Endothelial cell of umbilical vein (primary cell): ENCODE measurements at regions not wholly inside any gene's neighbourhood (a gene's known extent, or its start where the extent isn't known, plus 50 kb on each side); places are given as distances from the start of the nearest gene placed in this dataset.

Source experiments
- BruUV-seq: library from RNA; stranded (reverse); fragments of 400-500 nt; replicated peaks from 2 replicates; lab custom pipeline; 2021; lab: Mats Ljungman, UMichigan
- CTCF ChIA-PET: fragments of 300-600, 350-600 bp; sonication (Branson Sonifier 250); formaldehyde crosslinking; loops from one replicate; lab custom pipeline; 2021; ENCODE audit warnings: antibody characterized with exemption, inconsistent platforms; lab: Charles Lee
- POLR2A ChIA-PET: fragments of 300-600, 350-600 bp; sonication (Branson Sonifier 250); formaldehyde crosslinking; loops from one replicate; lab custom pipeline; 2021; ENCODE audit warnings: antibody characterized with exemption, inconsistent platforms; lab: Charles Lee
- DNase-seq: peaks from one replicate; pipeline ENCODE4 v3.0.0-alpha.2; 2011; ENCODE audit warnings: low read depth, low spot score
- FAIRE-seq: peaks from 2 replicates; lab custom pipeline; 2011; peaks lifted over from hg19 to GRCh38; lab: Jason Lieb, UNC
- H2AFZ ChIP-seq: 2 replicates; pipeline ENCODE4 v1.6.0; 2012; ENCODE audit warnings: low read depth, low read length, control low read depth, inconsistent platforms
- H3K27ac ChIP-seq: 2 replicates; pipeline ENCODE4 v1.5.1; 2011; ENCODE audit warnings: low read depth, mild to moderate bottlenecking, control low read depth, low read length, moderate library complexity; ENCODE audit not compliant: insufficient read depth
- H3K27me3 ChIP-seq, 2 experiments: 2 replicates each; pipeline versions ENCODE4 v1.6.0 to v1.6.1; 2011; ENCODE audit warnings: low read length in 2 of 2, mixed read lengths in 1 of 2; ENCODE audit not compliant: control insufficient read depth in 2 of 2, insufficient read depth in 2 of 2
- H3K36me3 ChIP-seq, 2 experiments: 2 replicates in 1 of 2; 3 replicates in 1 of 2; pipeline ENCODE4 v1.5.1; 2011; ENCODE audit warnings: low read length in 2 of 2, mild to moderate bottlenecking in 1 of 2, moderate library complexity in 1 of 2; ENCODE audit not compliant: control insufficient read depth in 2 of 2, insufficient read depth in 2 of 2; ENCODE audit errors: extremely low read depth in 1 of 2
- H3K4me1 ChIP-seq: 3 replicates; pipeline ENCODE4 v1.5.1; 2011; ENCODE audit warnings: mild to moderate bottlenecking, low read length; ENCODE audit not compliant: control insufficient read depth, insufficient read depth; ENCODE audit errors: extremely low read depth
- H3K4me2 ChIP-seq: 2 replicates; pipeline ENCODE4 v1.6.1; 2011; ENCODE audit warnings: low read length, control low read depth, mixed read lengths; ENCODE audit not compliant: insufficient read depth
- H3K4me3 ChIP-seq, 3 experiments: fragments of 200-600 bp in 1 of 3; sonication (generic), shearing (Covaris generic) in 1 of 3; replicated peaks in 1 of 3; 2 replicates each; pipeline ENCODE4 v1.5.1; 2011 to 2016; ENCODE audit warnings: control low read depth in 3 of 3, low read length in 3 of 3, mild to moderate bottlenecking in 2 of 3, inconsistent platforms in 1 of 3, low read depth in 1 of 3, moderate library complexity in 1 of 3; ENCODE audit not compliant: insufficient read depth in 1 of 3
- H3K79me2 ChIP-seq: 2 replicates; pipeline ENCODE4 v1.6.0; 2012; ENCODE audit warnings: low read length, inconsistent platforms; ENCODE audit not compliant: control insufficient read depth, insufficient read depth
- H3K9ac ChIP-seq: replicated peaks from 2 replicates; pipeline ENCODE3; 2011; ENCODE audit warnings: low read length, control low read depth; ENCODE audit not compliant: insufficient read depth; ENCODE audit errors: extremely low read depth
- H3K9me1 ChIP-seq: replicated peaks from 3 replicates; pipeline ENCODE4 v1.6.0; 2011; ENCODE audit warnings: mild to moderate bottlenecking, low read length; ENCODE audit not compliant: control insufficient read depth, insufficient read depth; ENCODE audit errors: extremely low read depth
- H3K9me3 ChIP-seq: replicated peaks from 2 replicates; pipeline ENCODE4 v1.5.1; 2012; ENCODE audit warnings: low read length, inconsistent platforms; ENCODE audit not compliant: control insufficient read depth, insufficient read depth
- H4K20me1 ChIP-seq: replicated peaks from 2 replicates; pipeline ENCODE3; 2011; ENCODE audit warnings: mild to moderate bottlenecking, low read length; ENCODE audit not compliant: control insufficient read depth, insufficient read depth; ENCODE audit errors: extremely low read depth
- EZH2 ChIP-seq: IDR thresholded peaks from 2 replicates; pipeline ENCODE4 v1.6.1; 2012; ENCODE audit warnings: borderline replicate concordance, low read depth, mild to moderate bottlenecking, moderate library complexity, low read length, inconsistent platforms; ENCODE audit not compliant: severe bottlenecking
- FOS ChIP-seq: IDR thresholded peaks from 2 replicates; pipeline ENCODE4 v1.6.1; 2011; ENCODE audit warnings: mild to moderate bottlenecking, low read length, moderate library complexity, borderline replicate concordance; ENCODE audit not compliant: insufficient read depth
- GATA2 ChIP-seq: IDR thresholded peaks from 2 replicates; pipeline ENCODE4 v1.7.0; 2011; ENCODE audit warnings: low read depth, mild to moderate bottlenecking, moderate library complexity, mixed read lengths, low read length; ENCODE audit not compliant: insufficient read length, insufficient read depth
- JUN ChIP-seq: IDR thresholded peaks from 2 replicates; pipeline ENCODE4 v1.6.1; 2011; ENCODE audit warnings: borderline replicate concordance, low read depth; ENCODE audit not compliant: insufficient read length, insufficient read depth
- MAX ChIP-seq: IDR thresholded peaks from 2 replicates; pipeline ENCODE4 v1.6.1; 2011; ENCODE audit not compliant: insufficient read depth, insufficient read length
- MYC ChIP-seq: IDR thresholded peaks from one replicate; pipeline ENCODE4 v1.6.1; 2011; ENCODE audit warnings: mild to moderate bottlenecking, low read depth, low read length
- POLR2A ChIP-seq: IDR thresholded peaks from 2 replicates; pipeline ENCODE4 v1.6.1; 2012; ENCODE audit warnings: low read depth, mild to moderate bottlenecking, control low read depth, low read length
- POLR2AphosphoS5 ChIP-seq: IDR thresholded peaks from 2 replicates; pipeline ENCODE4 v1.6.1; 2012; ENCODE audit warnings: low read depth, mild to moderate bottlenecking, control low read depth, low read length, moderate library complexity; ENCODE audit not compliant: insufficient read depth
- dilution Hi-C: fragments of 300-500 bp; cut with MboI; formaldehyde crosslinking; loops from one replicate; pipeline ENCODE4 v1.15.0; 2019; ENCODE audit warnings: low sequenced_read_pairs; ENCODE audit not compliant: extremely low pct_ligation_motif_present
- intact Hi-C: fragments of 100-400 bp; cut with micrococcal nuclease; formaldehyde crosslinking; loops from one replicate; pipeline ENCODE4 v1.10.0; 2022
- TF ChIP-seq, protein P1 (sequence below), 2 donors: IDR thresholded peaks; 1 replicate in 1 of 2; 2 replicates in 1 of 2; pipeline ENCODE4 v1.5.1; 2011; ENCODE audit warnings: low read length in 2 of 2, mild to moderate bottlenecking in 2 of 2, moderate library complexity in 2 of 2, control low read depth in 1 of 2, inconsistent platforms in 1 of 2, low read depth in 1 of 2; ENCODE audit not compliant: insufficient read depth in 1 of 2; ENCODE audit errors: extremely low read depth in 1 of 2

DNA sequence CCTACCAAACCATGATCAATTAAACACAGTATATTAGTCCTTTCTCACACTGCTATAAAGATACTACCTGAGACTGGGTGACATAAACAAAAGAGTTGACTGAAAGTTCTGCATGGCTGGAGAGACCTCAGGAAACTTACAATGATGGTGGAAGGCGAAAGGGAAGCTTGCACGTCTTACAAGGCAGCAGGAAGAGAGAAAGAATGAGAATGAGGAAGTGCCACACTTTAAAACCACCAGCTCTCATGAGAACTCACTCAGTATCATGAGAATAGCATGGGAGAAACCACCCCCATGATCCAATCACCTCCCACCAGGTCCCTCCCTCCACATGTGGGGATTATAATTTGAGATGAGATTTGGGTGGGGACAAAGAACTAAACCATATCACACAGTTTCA is 324.9 kb upstream of the ZNF507 start:
- peaks cover 4% of the 10 kb centered on the region for H3K9me3 ChIP-seq
- no peaks in the 10 kb centered on the region for H4K20me1 ChIP-seq
- H3K4me1 ChIP-seq, result no peaks in the 10 kb centered on the region
- H3K79me2 ChIP-seq, result no peaks in the 10 kb centered on the region
- DNase-seq (no peak), FAIRE-seq (no peak)
- no peak overlapping the region for H3K4me3 ChIP-seq
- no peaks in the 10 kb centered on the region for H3K27me3 ChIP-seq
- H2AFZ ChIP-seq, result no peak overlapping the region
- H3K9me1 ChIP-seq, result no peaks in the 10 kb centered on the region
- POLR2A ChIA-PET, result no interaction called here
- no peak overlapping the region for H3K4me2 ChIP-seq
- BruUV-seq, result no TSS peak
- dilution Hi-C loops, result no loop called here
- H3K36me3 ChIP-seq, result no peaks in the 10 kb centered on the region
- CTCF ChIA-PET, result no interaction called here
- TF ChIP-seq MAX (no peak), POLR2AphosphoS5 (no peak), FOS (no peak), JUN (no peak), POLR2A (no peak), MYC (no peak), EZH2 (no peak), GATA2 (no peak)
- TF ChIP-seq, protein P1, sequence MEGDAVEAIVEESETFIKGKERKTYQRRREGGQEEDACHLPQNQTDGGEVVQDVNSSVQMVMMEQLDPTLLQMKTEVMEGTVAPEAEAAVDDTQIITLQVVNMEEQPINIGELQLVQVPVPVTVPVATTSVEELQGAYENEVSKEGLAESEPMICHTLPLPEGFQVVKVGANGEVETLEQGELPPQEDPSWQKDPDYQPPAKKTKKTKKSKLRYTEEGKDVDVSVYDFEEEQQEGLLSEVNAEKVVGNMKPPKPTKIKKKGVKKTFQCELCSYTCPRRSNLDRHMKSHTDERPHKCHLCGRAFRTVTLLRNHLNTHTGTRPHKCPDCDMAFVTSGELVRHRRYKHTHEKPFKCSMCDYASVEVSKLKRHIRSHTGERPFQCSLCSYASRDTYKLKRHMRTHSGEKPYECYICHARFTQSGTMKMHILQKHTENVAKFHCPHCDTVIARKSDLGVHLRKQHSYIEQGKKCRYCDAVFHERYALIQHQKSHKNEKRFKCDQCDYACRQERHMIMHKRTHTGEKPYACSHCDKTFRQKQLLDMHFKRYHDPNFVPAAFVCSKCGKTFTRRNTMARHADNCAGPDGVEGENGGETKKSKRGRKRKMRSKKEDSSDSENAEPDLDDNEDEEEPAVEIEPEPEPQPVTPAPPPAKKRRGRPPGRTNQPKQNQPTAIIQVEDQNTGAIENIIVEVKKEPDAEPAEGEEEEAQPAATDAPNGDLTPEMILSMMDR (IDR thresholded peaks at IDR 0.05; ENCODE audit: extremely low read depth in 1 of 2, insufficient read depth in 1 of 2, low read depth in 1 of 2, low read length in 2 of 2), result no peak
- H3K27ac ChIP-seq, result no peak overlapping the region
- intact Hi-C loops, result no loop called here
- H3K9ac ChIP-seq, result no peak overlapping the region
